Effector memory CD8-positive, alpha-beta T cell (primary cell): ENCODE measurements at regions not wholly inside any gene's neighbourhood (a gene's known extent, or its start where the extent isn't known, plus 50 kb on each side); places are given as distances from the start of the nearest gene placed in this dataset.

Source experiments
- ATAC-seq: fragments of 150-1000 bp; cut with Tn5 transposase; replicated peaks from 2 replicates; pipeline ENCODE4 v1.10.0; 2021; ENCODE audit warnings: mild to moderate bottlenecking, moderate library complexity
- DNase-seq, 3 experiments: peaks; one replicate each; pipeline ENCODE4 v3.0.0; 2021
- H3K27ac Mint-ChIP-seq, 2 donors: one replicate each; pipeline ENCODE4 v1.8.0; 2022; ENCODE audit warnings: mild to moderate bottlenecking in 2 of 2, mixed read lengths in 2 of 2, moderate library complexity in 2 of 2
- H3K27me3 Mint-ChIP-seq, 2 donors: one replicate each; pipeline ENCODE4 v1.8.0; 2022; ENCODE audit warnings: mixed read lengths in 2 of 2
- H3K36me3 Mint-ChIP-seq: one replicate; pipeline ENCODE4 v1.8.0; 2022; ENCODE audit warnings: mild to moderate bottlenecking, moderate library complexity, mixed read lengths; ENCODE audit not compliant: insufficient read depth
- H3K4me1 Mint-ChIP-seq, 2 donors: one replicate each; pipeline ENCODE4 v1.8.0; 2022; ENCODE audit warnings: low read depth in 2 of 2, mixed read lengths in 2 of 2
- H3K4me3 Mint-ChIP-seq, 2 donors: one replicate each; pipeline ENCODE4 v1.8.0; 2022; ENCODE audit warnings: mild to moderate bottlenecking in 2 of 2, mixed read lengths in 2 of 2, moderate library complexity in 2 of 2
- H3K9me3 Mint-ChIP-seq, 2 donors: one replicate each; pipeline ENCODE4 v1.8.0; 2022; ENCODE audit warnings: mixed read lengths in 2 of 2

- H3K27ac Mint-ChIP-seq = no peak overlapping the region
- DNase-seq = no peak
- no peaks in the 10 kb centered on the region for H3K4me1 Mint-ChIP-seq
Measured at GRCh38 chr4:141501931-141502330, 134.5 kb upstream of the IL15 start.

GRCh38 chr4:141502755-141503154 lies 133.6 kb upstream of the IL15 start:
- Mint-ChIP-seq H3K4me3 (no peak overlapping the region), H3K9me3 (peaks cover 0 to 3% of the 10 kb centered on the region in 2 donors), H3K36me3 (no peaks in the 10 kb centered on the region), H3K27me3 (no peaks in the 10 kb centered on the region), H3K4me1 (no peaks in the 10 kb centered on the region), H3K27ac (no peak overlapping the region)
- ATAC-seq = no peak
- no peak for DNase-seq

More at GRCh38 chr4:141501931-141502330, 134.5 kb upstream of the IL15 start:
- Mint-ChIP-seq H3K36me3 (no peaks in the 10 kb centered on the region), H3K9me3 (peaks cover 0 to 3% of the 10 kb centered on the region in 2 donors), H3K4me3 (no peak overlapping the region), H3K27me3 (no peaks in the 10 kb centered on the region)
- ATAC-seq = no peak

GRCh38 chr4:141503260-141503659 lies 133.1 kb upstream of the IL15 start:
- H3K27me3 Mint-ChIP-seq = no peaks in the 10 kb centered on the region
- H3K27ac Mint-ChIP-seq = no peak overlapping the region
- DNase-seq (no peak), ATAC-seq (no peak)
- no peaks in the 10 kb centered on the region for H3K36me3 Mint-ChIP-seq
- peaks cover 0 to 5% of the 10 kb centered on the region in 2 donors for H3K9me3 Mint-ChIP-seq
- H3K4me3 Mint-ChIP-seq = no peak overlapping the region
- no peaks in the 10 kb centered on the region for H3K4me1 Mint-ChIP-seq

- H3K27me3 Mint-ChIP-seq = peaks cover 0 to 11% of the 10 kb centered on the region in 2 donors
- ATAC-seq (no peak), DNase-seq (no peak)
- H3K9me3 Mint-ChIP-seq = peaks cover 4 to 7% of the 10 kb centered on the region in 2 donors
- H3K27ac Mint-ChIP-seq = no peak overlapping the region
- H3K4me1 Mint-ChIP-seq = no peaks in the 10 kb centered on the region
- no peaks in the 10 kb centered on the region for H3K36me3 Mint-ChIP-seq
- no peak overlapping the region for H3K4me3 Mint-ChIP-seq
Measured at GRCh38 chr4:141511055-141511454, 125.3 kb upstream of the IL15 start.

GRCh38 chr4:141513866-141514265 lies 122.5 kb upstream of the IL15 start:
- H3K9me3 Mint-ChIP-seq = peaks cover 2 to 7% of the 10 kb centered on the region in 2 donors
- no peak for DNase-seq
- no peaks in the 10 kb centered on the region for H3K36me3 Mint-ChIP-seq
- H3K27ac Mint-ChIP-seq = no peak overlapping the region
- H3K4me3 Mint-ChIP-seq = no peak overlapping the region
- peaks cover 0 to 18% of the 10 kb centered on the region in 2 donors for H3K27me3 Mint-ChIP-seq
- no peak for ATAC-seq
- no peaks in the 10 kb centered on the region for H3K4me1 Mint-ChIP-seq

- no peaks in the 10 kb centered on the region for H3K36me3 Mint-ChIP-seq
- peaks cover 0 to 2% of the 10 kb centered on the region in 2 donors for H3K9me3 Mint-ChIP-seq
- no peak overlapping the region for H3K27ac Mint-ChIP-seq
- ATAC-seq = no peak
- peaks cover 0 to 9% of the 10 kb centered on the region in 2 donors for H3K27me3 Mint-ChIP-seq
- H3K4me1 Mint-ChIP-seq = no peaks in the 10 kb centered on the region
- DNase-seq = no peak
- no peak overlapping the region for H3K4me3 Mint-ChIP-seq
Measured at GRCh38 chr4:141518222-141518621, 118.2 kb upstream of the IL15 start.

- no peaks in the 10 kb centered on the region for H3K27me3 Mint-ChIP-seq
- ATAC-seq (no peak), DNase-seq (no peak)
- H3K4me1 Mint-ChIP-seq = no peaks in the 10 kb centered on the region
- H3K27ac Mint-ChIP-seq = no peak overlapping the region
- H3K9me3 Mint-ChIP-seq = peaks cover 0 to 2% of the 10 kb centered on the region in 2 donors
- H3K36me3 Mint-ChIP-seq = no peaks in the 10 kb centered on the region
- no peak overlapping the region for H3K4me3 Mint-ChIP-seq
Measured at GRCh38 chr4:141524116-141524515, 112.3 kb upstream of the IL15 start.

- Mint-ChIP-seq H3K36me3 (no peaks in the 10 kb centered on the region), H3K4me1 (no peaks in the 10 kb centered on the region), H3K27ac (no peak overlapping the region), H3K4me3 (no peak overlapping the region), H3K9me3 (peaks cover 0 to 2% of the 10 kb centered on the region in 2 donors), H3K27me3 (no peaks in the 10 kb centered on the region)
- ATAC-seq (no peak), DNase-seq (no peak)
Measured at GRCh38 chr4:141524841-141525240, 111.5 kb upstream of the IL15 start.

- DNase-seq = no peak
- Mint-ChIP-seq H3K4me3 (no peak overlapping the region), H3K9me3 (no peaks in the 10 kb centered on the region), H3K27me3 (no peaks in the 10 kb centered on the region), H3K36me3 (no peaks in the 10 kb centered on the region), H3K27ac (no peak overlapping the region), H3K4me1 (no peaks in the 10 kb centered on the region)
- no peak for ATAC-seq
Measured at GRCh38 chr4:141530627-141531026, 105.8 kb upstream of the IL15 start.

GRCh38 chr4:141534985-141535384 lies 101.4 kb upstream of the IL15 start:
- Mint-ChIP-seq H3K27ac (no peak overlapping the region), H3K9me3 (no peaks in the 10 kb centered on the region), H3K36me3 (no peaks in the 10 kb centered on the region), H3K4me1 (no peaks in the 10 kb centered on the region), H3K4me3 (no peak overlapping the region), H3K27me3 (no peaks in the 10 kb centered on the region)
- no peak for DNase-seq
- ATAC-seq = no peak

- ATAC-seq = no peak
- Mint-ChIP-seq H3K4me3 (no peak overlapping the region), H3K27ac (no peak overlapping the region), H3K4me1 (no peaks in the 10 kb centered on the region), H3K36me3 (no peaks in the 10 kb centered on the region), H3K9me3 (no peaks in the 10 kb centered on the region), H3K27me3 (no peaks in the 10 kb centered on the region)
- no peak for DNase-seq
Measured at GRCh38 chr4:141538001-141538400, 98.4 kb upstream of the IL15 start.

- Mint-ChIP-seq H3K4me1 (no peaks in the 10 kb centered on the region), H3K36me3 (no peaks in the 10 kb centered on the region), H3K4me3 (no peak overlapping the region), H3K27me3 (no peaks in the 10 kb centered on the region), H3K27ac (no peak overlapping the region), H3K9me3 (no peaks in the 10 kb centered on the region)
- ATAC-seq = no peak
- DNase-seq = no peak
Measured at GRCh38 chr4:141540643-141541042, 95.7 kb upstream of the IL15 start.

GRCh38 chr4:141541851-141542250 lies 94.5 kb upstream of the IL15 start:
- ATAC-seq (no peak), DNase-seq (no peak)
- H3K4me3 Mint-ChIP-seq = no peak overlapping the region
- H3K36me3 Mint-ChIP-seq = no peaks in the 10 kb centered on the region
- no peaks in the 10 kb centered on the region for H3K27me3 Mint-ChIP-seq
- H3K27ac Mint-ChIP-seq = no peak overlapping the region
- no peaks in the 10 kb centered on the region for H3K4me1 Mint-ChIP-seq
- no peaks in the 10 kb centered on the region for H3K9me3 Mint-ChIP-seq

- ATAC-seq (no peak), DNase-seq (no peak)
- Mint-ChIP-seq H3K36me3 (no peaks in the 10 kb centered on the region), H3K9me3 (no peaks in the 10 kb centered on the region), H3K4me3 (no peak overlapping the region), H3K27ac (no peak overlapping the region), H3K4me1 (no peaks in the 10 kb centered on the region), H3K27me3 (peaks cover 0 to 6% of the 10 kb centered on the region in 2 donors)
Measured at GRCh38 chr4:141543176-141543575, 93.2 kb upstream of the IL15 start.

GRCh38 chr4:141543706-141544105 lies 92.7 kb upstream of the IL15 start:
- Mint-ChIP-seq H3K36me3 (no peaks in the 10 kb centered on the region), H3K27ac (no peak overlapping the region), H3K4me1 (no peaks in the 10 kb centered on the region), H3K9me3 (no peaks in the 10 kb centered on the region), H3K4me3 (no peak overlapping the region), H3K27me3 (peaks cover 0 to 7% of the 10 kb centered on the region in 2 donors)
- ATAC-seq = no peak
- DNase-seq = no peak
